Hematopoietic multipotent progenitor cell treated with erythropoietin and hydrocortisone succinate and interleukin-3 and kit ligand, for 15 days (in vitro differentiated cells): ENCODE measurements at regions not wholly inside any gene's neighbourhood (a gene's known extent, or its start where the extent isn't known, plus 50 kb on each side); places are given as distances from the start of the nearest gene placed in this dataset.

Experiments used
- DNase-seq: peaks from one replicate; pipeline ENCODE4 v3.0.0-alpha.2; 2015; ENCODE audit warnings: low spot score

DNA sequence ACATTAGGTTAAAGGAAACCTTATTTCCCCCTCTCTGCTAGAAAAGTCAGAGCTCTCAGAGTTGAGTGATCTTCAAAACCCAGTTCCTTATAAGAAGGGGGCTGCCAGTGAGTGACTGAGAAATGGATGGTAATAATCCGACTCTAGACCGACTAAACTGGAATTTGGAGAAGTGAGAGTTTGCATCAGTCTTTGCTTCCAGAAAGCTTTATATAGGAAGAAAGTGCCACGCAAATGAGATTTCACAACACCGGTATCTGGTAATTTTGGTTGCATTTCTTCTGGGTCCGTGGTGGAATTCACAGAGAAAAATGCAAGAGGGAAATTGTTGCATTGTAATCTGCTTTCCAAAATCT is 271.4 kb downstream of the MAF start:
- no peak for DNase-seq

DNA sequence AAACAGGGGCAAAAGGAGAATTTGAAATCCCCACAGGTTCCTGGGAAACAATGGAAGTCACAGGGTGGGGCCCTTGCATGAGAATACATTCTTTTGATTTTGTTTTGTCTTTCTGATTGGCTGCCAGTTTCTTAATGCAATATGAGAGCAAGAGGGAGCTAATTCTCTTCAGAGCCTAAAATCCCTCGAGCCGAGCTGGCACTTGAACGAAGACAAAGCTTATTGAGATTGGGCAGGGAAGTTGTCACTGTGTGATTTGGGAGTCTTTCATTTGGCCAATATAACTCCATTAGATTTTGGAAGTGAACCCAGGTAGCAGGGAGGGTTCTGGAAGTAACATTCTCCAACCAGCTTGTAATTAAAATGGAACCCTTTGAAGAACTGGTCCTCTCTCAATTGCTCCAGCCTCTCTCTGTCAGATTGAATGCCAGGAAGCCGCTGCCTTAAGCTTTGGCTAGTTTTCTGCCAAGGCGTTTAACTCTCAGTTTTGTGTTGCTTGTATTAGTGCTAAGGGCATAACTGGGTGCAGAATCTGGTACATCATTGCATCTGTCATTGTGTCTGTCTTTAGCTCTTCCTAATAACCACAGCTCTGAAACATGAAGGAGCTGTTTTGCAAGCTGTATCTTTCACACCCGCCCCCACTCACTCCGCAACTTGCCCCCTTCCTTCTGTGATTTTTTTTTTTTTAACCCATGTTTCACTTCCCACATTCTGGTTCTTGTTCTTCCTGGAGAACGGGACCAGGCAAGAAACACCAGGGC is 272.0 kb downstream of the MAF start:
- no peak for DNase-seq

DNA sequence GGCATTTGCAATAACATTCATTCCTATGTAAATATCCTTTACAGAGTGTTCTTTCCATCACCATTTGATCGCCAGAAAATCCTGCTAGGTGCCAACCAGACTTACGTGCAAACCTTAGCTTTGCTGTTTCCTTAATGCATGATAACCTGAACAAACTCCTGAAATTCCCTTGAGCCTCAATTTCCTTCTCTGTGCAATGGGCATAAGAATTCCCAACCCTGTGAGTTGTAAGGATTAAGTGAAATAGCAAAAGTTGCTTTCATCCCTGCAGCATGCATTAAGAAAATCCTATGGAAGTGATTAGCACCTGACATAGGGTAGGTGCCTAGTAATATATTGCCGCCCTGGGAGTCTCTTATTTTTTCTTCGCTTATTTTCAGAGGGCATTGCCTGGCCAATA is 272.7 kb downstream of the MAF start:
- DNase-seq: no peak

DNA sequence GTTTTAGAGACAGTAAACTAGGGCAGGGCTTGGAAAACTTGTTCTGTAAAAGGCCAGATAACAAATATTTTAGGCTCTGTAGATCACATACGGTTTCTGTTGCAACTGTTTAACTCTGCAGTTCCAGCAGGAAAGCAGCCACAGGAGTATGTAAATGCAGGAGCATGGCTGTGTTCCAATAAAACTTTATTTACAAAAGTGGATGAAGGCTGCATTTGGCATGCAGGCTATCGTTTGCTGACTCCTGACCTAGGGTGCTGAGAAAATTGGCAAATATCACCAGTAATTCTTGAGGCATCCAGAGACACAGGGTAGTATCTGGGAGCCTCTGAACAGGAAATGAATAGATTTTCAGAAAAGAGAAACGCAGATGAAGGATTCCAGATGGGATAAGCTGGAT is 274.0 kb downstream of the MAF start:
- DNase-seq: no peak

DNA sequence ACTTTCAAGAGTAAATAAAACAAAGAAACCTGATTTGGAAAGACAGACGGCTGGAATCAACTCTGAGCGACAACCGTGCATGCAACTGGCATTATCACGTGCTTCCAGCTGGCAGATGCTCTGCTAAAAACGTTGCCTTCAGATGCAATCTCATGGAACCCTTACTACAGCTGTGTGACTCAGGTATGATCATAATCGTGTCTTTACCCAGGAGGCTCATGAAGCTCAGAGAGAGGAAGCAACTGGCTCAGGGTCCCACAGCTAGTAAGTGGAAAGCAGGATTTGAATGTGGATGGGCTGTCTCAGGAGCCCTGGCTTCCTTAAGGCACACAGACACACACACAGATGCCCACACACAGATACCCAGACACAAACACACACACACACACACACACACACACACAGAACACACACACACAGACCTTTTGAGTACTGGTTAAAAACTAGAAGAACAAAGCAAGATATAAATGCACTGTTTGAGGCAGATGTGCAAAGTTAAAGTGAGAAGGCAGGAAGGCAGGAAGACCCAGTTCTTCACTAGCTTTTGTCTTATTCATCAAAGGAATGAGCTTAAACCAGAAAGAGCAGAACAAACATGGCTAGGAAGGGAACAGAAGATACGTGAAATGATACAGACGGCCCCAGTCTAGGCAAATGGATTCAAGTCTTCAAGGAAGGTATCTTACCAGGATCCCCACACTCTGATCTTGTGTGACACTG is 275.2 kb downstream of the MAF start:
- DNase-seq: no peak

DNA sequence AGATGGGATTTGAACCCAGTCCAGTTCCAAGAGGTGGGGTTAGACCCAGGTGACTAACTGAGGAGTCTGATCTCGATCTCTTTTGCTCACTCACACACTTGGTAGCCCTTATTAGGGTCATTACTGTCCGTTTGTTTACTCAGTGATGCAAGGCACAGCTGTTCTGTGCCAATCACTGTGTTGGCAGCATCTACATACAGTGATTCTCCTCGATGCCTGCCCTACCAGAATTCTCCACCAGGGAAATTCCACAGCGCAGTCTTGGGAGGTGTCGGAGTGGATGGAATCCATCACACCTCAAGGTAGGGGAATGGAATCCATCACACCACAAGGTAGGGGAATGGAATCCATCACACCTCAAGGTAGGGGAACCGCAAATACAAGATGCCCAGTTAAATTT is 279.6 kb downstream of the MAF start:
- no peak for DNase-seq

DNA sequence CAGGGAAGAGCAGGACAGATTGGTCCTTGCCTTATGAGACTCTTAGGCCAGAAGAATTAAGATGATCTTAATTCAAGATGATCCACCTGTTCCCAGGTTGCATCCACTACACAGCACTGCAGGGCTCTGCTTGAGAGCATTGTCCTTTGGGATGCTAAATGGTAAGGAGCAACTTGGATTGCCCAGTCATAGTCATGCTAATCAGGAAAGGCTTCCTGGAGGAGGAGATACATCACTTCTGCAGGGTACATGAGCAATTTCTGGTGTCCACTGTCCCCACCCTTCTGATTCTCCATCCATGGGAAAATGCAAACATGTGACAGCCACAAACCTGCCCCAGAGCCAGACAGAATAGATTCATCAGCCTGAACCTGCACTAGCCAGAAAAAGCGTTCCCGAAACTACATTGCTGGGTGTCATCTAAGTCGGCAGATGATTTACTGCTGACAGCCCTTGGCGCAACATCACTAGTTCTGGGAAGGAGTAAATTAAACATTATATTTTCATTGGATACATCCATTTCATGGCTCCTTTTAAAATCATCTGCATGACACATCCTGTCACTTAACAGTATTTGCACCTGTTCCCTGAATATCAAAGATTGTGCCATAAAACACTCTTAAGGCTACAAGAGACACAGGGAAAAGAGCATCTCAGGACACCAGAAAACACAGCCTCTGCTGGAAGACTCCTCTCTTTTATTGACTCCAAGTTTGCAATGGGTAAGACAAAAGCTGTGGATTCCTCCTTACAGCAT is 282.2 kb downstream of the MAF start:
- no peak for DNase-seq

DNA sequence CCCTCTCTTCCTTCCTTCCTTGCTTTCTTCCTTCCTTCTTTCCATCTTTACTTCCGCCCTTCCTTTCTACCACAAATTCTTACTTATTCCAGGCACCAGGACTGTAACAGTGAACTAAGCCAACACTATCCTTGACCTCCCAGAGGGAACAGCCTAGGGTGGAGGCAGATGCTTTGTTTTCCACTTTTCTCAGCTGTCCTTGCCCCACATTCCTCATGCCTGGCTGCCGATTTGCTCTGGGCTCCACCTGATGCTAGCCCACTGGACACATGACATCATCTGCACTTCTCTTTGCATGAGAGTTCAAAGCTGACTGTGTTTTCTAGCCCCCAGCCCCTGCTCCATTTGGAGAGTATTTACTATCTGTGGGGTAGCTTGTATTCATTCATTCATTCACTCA is 283.0 kb downstream of the MAF start:
- no peak for DNase-seq

DNA sequence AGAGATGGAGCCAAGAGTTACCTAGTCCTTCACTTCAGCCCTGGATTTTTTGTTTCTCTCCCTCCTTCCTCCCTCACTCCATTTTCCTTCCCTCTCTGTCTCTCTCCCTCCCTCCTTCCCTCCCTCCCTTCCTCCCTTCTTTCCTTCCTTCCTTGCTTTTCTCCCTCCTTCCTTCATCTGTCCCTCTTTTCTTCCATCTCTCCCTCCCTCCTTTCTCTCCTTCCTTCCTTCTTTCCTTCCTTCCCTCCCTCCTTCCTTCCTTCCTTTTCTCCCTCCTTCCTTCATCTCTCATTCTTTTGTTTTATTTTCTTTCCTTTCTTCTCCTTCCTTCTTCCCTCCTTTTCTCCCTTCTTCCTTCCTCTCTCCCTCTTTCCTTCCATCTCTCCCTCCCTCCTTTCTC is 283.5 kb downstream of the MAF start:
- DNase-seq: no peak

DNA sequence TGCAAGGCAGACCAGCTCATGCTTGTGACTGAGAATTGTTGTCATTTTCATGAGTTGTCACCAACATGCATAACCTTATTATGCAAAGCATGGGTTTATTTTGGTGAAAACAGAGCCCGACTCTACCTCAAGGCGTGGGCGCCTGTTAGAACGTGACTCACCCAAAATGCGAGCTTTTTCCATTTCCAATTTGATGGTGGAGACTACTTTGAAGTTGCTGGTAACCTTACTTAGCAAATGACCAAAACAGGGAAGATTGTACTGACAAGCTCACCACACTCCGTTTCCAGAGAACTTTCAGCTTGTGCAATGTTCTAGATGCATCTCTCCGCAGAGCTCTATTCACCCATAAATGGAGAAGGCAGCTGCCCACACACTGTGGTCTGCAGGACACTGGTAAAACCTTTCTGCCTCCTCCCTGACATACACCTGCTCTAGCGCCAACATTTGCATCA is 284.5 kb downstream of the MAF start:
- DNase-seq: no peak

DNA sequence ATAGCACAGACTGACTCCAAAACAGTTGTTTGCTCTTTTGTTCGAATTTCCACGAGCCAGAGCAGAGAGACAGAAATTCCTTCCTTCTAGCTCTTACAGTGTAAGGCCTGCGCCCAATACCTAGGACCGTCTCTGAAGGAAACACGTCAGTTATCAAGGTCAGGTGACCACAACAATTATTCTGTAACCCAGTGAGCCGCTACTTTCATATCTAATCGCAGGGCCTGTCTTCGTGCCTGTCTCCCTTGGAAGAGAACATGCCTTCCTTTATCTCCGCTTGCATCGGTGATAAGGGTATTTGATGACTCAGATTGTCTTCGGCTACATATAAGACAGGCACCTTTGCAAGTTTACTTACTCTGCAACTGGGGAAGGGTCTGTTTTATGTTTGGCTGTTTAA is 288.0 kb downstream of the MAF start:
- DNase-seq: no peak

DNA sequence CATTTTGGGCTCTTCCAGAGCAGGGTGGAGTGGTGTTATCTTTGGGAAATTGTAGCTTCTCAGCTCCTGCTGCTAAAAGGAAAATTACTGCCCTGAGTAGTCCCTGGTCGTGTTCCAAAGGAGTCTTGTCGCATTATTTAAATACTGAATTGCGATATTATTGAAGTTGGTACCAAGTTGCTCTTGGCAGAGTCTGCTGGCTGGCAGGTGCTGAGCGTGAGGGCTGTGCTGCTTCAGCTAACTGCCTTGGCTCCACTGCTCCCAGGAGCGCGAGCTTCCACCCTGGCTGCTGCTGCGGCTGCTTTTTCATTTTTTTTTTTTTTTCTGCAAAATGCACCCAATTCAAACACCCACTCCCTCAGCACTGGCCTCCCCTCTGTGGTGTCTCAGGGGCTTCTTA is 289.8 kb downstream of the MAF start:
- DNase-seq: no peak

DNA sequence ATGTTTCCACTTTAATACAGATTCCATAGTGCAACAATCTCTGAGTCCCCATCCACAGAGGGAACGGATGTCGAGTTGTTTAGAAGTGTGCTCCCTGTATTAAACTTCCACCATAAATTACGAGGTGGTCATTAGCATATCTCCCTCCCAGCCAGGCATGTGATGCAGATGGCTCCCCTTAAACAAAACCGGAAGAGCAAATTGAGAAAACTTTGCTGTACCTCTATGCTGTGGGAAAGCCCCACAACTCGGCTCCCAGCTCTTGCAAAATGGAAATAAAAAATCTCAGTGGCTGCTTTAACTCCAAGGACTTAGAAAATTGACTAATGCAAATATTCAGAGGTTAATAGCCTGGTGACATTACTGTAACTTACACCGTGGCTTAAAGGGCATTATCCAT is 290.9 kb downstream of the MAF start:
- DNase-seq: no peak

DNA sequence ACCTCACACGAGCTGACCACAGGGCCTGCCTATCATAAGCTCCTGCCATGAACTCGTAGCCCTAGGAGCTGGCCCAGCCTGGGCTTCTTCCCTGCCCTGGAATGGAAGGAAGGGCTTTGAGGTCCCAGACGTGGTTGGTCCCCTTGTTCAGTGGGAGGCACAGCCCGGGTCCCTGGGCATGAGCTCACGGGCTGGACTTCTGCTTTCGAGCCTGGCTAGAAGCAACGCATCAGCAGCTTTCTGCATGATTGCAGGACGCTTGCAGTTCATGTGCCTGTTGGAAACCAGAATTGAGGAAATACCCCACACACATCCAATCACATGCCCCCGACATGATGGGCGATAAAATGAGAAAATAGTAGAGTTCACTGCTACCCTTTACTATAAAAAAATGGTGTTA is 293.3 kb downstream of the MAF start:
- DNase-seq: no peak

DNA sequence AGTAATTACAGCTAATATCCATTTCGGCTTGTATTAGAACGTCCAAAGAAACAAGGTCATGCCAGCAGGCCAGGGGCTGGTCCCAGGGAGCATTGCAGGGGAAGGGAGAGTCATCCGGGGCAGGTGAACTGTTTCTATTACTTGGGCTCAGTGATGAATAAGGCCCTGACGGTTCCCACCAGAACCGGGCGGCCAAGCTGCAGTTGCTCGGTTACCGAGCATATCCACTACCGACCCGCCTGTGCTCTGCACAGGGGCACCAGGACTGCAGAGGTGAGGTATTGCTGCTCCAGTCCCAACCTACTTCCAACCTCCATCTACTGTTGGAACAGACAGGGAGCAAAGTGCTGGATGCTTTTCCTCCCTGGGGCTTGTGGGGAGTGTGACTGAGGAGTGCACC is 295.5 kb downstream of the MAF start:
- no peak for DNase-seq

DNA sequence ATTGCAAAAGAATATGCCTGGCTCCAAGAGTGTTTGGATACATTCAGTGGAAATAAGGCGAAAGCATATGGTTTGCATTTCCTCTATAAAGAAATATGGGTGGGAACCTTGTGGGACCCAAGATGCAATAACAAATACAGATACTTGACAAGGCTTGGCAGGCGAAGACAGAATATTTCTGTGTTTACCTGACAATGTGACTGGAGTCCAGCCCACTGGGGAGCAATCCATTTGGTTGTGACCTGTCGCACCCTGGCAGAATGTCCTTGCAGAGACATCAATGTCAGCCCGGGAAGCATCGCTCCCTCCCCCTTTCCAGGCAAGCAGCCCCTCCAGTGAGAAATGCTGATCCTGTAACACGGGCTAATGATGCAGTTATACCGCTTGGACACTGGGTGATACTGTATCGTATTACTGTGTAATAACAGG is 296.6 kb downstream of the MAF start:
- DNase-seq: no peak

DNA sequence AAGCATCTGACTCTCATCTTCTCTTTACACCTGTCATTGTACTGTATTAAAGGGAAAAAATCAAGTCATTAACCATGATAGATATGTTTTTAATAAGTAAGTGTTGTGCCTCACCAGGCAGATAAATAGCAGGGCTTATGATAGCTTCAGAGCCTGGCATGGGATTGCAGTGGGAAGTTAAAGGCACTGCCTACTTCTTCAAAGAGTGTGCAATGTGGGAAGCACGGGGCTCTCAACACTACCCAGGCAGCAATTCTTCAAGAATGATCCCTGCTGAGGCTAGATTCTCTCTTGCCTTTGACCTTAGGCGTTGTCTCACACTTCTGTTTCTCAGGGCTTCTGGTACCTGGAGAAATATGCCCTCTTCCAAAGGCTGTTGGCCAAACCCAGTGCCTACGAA is 297.3 kb downstream of the MAF start:
- no peak for DNase-seq

DNA sequence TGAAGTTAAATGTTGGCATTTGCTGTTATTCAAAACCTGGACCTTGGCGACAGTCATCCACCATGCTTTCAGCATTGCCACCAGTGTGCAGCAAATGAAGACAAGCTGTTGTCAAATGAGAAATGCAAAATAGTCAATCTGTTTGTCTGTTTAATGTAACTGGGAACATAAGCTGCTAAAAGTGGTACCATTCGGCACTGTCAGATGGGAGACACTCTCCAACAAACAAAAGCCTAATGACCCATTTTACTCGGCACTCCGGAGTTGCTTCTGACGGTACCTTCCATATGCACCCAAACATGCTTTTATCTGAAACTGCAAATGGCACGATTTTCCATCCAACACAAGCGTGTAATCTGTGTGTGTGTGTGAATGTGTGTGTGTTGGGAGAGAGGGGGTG is 297.8 kb downstream of the MAF start:
- no peak for DNase-seq

DNA sequence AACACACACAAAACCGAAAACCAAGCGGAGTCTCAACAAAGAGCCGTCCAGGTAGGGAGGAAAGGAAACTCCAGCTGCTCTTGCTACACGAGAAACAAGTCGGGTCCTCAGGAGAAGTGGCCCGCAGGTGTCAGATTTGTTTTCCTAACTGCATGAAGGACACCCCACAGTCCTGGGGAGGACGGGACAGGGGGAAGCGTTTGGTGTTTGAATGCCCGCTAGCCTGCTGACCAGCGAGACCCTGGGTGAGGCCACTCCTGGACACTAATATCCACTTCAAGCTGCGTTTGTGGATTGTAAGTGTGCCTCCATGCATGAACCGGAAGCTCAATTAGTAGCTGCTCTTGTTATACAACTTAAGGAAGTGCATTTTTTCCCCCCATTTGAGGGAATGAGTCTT is 299.5 kb downstream of the MAF start:
- no peak for DNase-seq

DNA sequence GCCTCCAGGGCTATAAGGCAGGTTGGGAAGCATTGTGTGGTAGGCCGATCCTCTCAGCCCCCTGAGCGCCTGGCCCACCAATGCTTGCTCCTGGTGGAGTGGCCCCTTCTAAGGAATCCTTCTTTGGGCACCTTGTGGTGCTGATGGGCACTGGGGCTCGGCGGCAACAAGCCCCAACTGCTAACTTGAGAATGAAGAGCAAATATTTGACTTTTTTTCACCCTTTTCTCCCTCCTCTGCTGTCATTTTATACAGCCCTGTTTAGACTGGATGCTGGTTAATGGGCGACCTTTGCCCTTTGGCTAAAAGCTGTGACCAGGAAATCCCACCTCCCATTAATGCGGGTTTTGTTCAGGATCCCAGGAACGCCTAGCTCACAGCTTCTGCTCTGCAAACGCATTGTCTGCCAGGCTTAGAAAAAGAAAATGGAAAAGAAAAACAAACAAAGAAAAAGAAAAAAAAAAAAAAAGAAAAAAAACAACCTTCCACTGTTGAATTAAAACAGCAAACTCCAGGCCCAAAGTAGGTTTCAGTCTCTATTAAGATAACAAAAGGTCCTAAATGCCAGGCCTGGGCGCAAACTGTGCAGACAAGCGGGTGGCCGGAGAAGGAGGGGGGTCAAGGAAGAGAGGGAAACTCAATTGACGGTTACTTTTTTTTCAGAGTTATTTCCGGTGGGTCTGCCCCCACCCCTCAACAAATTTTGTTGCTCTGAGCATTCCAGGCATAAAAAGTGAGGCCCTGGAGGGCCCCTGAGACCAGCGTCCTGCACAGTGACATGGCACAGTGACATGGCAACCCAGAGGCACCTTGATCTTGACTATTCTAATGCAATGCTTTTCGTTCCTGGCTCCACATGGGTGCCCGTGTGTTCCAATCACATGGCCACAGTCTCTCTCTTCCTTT is 301.4 kb downstream of the MAF start:
- no peak for DNase-seq

DNA sequence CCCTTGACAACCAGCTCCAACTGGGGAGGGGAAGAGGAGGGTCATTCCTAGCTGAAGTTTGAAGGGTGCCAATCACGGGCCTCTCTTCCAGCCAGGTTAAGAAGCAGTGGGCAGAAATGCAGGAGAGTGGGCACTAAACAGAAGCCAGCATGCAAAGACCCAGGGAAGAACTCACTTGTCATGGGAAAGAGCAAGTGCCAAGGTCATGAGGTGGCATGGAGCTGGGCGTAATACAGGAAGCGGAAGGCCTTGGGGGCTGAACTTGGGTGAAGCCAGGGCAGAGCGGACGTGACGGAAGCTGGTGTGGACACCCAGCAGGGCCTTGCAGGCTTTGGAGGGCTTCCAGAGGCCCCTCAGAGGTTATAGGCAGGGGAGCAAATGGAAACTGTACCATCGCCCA is 302.1 kb downstream of the MAF start:
- no peak for DNase-seq

DNA sequence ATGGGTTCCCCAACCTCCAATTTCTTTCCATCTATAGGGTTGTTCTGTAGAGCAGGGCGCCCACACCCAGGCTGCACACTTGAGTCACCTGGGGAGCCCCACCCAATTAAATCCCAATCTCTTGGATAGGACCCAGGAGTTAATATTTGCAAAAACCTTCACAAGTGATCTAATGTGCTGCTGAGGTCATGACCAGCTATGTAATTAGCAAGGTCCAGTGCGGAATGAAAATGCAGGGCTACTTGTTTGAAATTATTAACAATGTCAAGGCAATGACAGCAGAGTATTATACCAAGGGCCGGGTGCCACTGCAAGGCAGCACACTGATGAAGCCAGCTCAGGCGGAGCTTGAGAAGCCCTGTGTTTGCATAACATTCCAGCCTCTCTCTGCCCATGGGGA is 302.7 kb downstream of the MAF start:
- DNase-seq: no peak
